Lower leg skin (tissue), 3 donors: ENCODE measurements at regions not wholly inside any gene's neighbourhood (a gene's known extent, or its start where the extent isn't known, plus 50 kb on each side); places are given as distances from the start of the nearest gene placed in this dataset.

Experiments used
- CTCF ChIP-seq, 3 donors: fragments of 450-650 bp; IDR thresholded peaks; one replicate each; pipeline ENCODE4 v1.5.1; 2016; ENCODE audit warnings: antibody characterized with exemption in 3 of 3, mild to moderate bottlenecking in 3 of 3, moderate library complexity in 2 of 3
- POLR2A ChIP-seq, 2 donors: fragments of 450-650 bp; IDR thresholded peaks; one replicate each; pipeline ENCODE4 v1.6.1; 2016 to 2017; ENCODE audit warnings: antibody characterized with exemption in 2 of 2, mild to moderate bottlenecking in 1 of 2, moderate library complexity in 1 of 2

DNA sequence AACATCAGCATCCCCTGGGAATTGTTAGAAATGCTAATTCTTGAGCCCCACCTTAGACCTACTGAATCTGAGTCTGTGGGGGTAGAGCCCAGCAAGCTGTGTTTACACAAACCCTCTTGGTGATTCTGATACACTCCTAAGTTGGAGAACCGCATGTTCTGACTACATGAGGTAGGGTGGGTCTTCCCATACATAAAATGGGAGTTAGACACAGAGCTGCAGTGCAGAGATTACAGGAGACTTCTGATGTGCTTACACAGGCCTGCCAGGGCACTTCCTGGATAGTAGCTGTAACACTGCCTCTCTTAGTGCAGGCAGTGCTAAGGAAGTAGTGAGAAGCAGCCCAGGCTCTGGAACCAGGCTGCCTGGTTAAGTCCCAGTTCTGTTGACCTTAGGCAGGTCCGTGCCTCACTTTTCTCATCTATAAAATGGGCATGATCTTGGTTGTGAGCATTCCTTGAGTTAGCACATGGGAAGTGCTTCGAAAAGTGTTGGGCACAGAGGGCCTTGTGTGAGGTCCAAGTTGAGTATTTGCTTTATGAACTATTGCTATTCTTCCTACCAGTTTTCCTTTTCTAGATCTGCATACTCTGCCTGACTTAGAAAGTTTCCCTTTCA lies 67.3 kb downstream of the GLI2 start:
- TF ChIP-seq CTCF (IDR thresholded peaks at IDR 0.05): no peak
- TF ChIP-seq POLR2A (IDR thresholded peaks at IDR 0.05): no peak
